PFSK-1 (cell line): ENCODE measurements at regions not wholly inside any gene's neighbourhood (a gene's known extent, or its start where the extent isn't known, plus 50 kb on each side); places are given as distances from the start of the nearest gene placed in this dataset.

Experiments
- POLR2AphosphoS5 ChIP-seq: IDR thresholded peaks from 2 replicates; pipeline ENCODE4 v1.6.1; 2012; ENCODE audit warnings: low read depth, mild to moderate bottlenecking, control low read depth, low read length, moderate library complexity
- REST ChIP-seq, 2 experiments: IDR thresholded peaks; 2 replicates each; pipeline versions ENCODE4 v1.6.1 to v1.8.0; 2011 to 2012; ENCODE audit warnings: low read depth in 2 of 2, low read length in 2 of 2, control low read depth in 1 of 2, inconsistent platforms in 1 of 2, mild to moderate bottlenecking in 1 of 2, moderate library complexity in 1 of 2; ENCODE audit not compliant: insufficient read depth in 1 of 2
- SIN3A ChIP-seq: IDR thresholded peaks from 2 replicates; pipeline ENCODE4 v1.6.1; 2012; ENCODE audit warnings: mild to moderate bottlenecking, low read length, moderate library complexity, borderline replicate concordance; ENCODE audit not compliant: insufficient read depth
- TAF1 ChIP-seq: IDR thresholded peaks from 2 replicates; pipeline ENCODE4 v1.6.1; 2012; ENCODE audit warnings: low read length, control low read depth, borderline replicate concordance; ENCODE audit not compliant: insufficient read depth

- TF ChIP-seq POLR2AphosphoS5 (no peak), REST (IDR thresholded peaks at IDR 0.05; ENCODE audit: insufficient read depth in 1 of 2, low read depth in 2 of 2, low read length in 2 of 2) (no peak), TAF1 (no peak), SIN3A (no peak)
Measured at GRCh38 chr12:90546511-90546910, 408.5 kb downstream of the CCER1 start.
